Spleen (tissue), 7 donors: ENCODE measurements at regions not wholly inside any gene's neighbourhood (a gene's known extent, or its start where the extent isn't known, plus 50 kb on each side); places are given as distances from the start of the nearest gene placed in this dataset.

Source experiments
- CTCF ChIP-seq, 11 experiments: fragments of 200-600 bp in 7 of 11; fragments of 450-650 bp in 4 of 11; sonication (generic) in 4 of 11; IDR thresholded peaks in 8 of 11; conservative IDR thresholded peaks in 3 of 11; 1 replicate in 7 of 11; 2 replicates in 4 of 11; pipeline versions ENCODE4 v1.4.0 to v1.8.0; 2016 to 2021; ENCODE audit warnings: antibody characterized with exemption in 11 of 11, inconsistent platforms in 4 of 11, mild to moderate bottlenecking in 1 of 11
- POLR2A ChIP-seq, 3 donors: fragments of 450-650 bp; IDR thresholded peaks; one replicate each; pipeline ENCODE4 v1.5.1; 2017; ENCODE audit warnings: antibody characterized with exemption in 3 of 3, mild to moderate bottlenecking in 1 of 3
- donor health status: DM: no; HTN: no; CAD: no; lungs with moderate emphysema.
- donor health status: DM: no; HTN: no; CAD: no.
- donor health status: DM: no; HTN: no; CAD: no.

GRCh38 chr1:228798548-228798947 is 63.3 kb downstream of the RHOU start:
- TF ChIP-seq CTCF (IDR thresholded peaks at IDR 0.05 in 8 of 11, conservative IDR thresholded peaks at IDR 0.05 in 3 of 11) (no peak), POLR2A (IDR thresholded peaks at IDR 0.05) (no peak)
